T-helper 1 cell (primary cell): ENCODE measurements at regions not wholly inside any gene's neighbourhood (a gene's known extent, or its start where the extent isn't known, plus 50 kb on each side); places are given as distances from the start of the nearest gene placed in this dataset.
"Not testable (repeated sequence)": the region's sequence is repeated elsewhere in the genome, so short reads cannot be mapped to it uniquely, and the experiment has no call there.

ENCODE experiments used
- DNase-seq, 5 donors: peaks; one replicate each; pipeline ENCODE4 v3.0.0-alpha.2; 2012 to 2020

DNA sequence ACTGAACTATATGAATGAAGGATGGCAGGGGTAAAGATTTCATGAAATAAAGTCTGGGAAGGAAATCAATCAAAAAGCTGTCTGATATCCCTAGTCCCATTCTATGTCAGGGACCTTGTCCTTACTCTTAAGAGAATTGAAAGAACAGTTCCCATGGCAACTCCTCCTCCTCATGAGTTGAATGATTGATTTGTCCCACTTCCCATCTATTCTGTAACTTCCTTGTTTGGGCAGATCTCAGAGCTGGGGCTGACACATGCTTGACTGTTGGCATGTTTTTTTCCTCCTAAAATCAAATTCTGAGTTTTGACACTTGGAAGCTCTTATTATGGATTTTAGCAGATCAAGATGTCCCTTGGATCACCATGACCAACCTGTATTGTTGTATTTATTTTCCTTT, 1138.6 kb upstream of the CDH8 start:
- DNase-seq = no peak

GRCh38 chr16:63171545-63171944, 1135.3 kb upstream of the CDH8 start:
- no peak for DNase-seq

DNA sequence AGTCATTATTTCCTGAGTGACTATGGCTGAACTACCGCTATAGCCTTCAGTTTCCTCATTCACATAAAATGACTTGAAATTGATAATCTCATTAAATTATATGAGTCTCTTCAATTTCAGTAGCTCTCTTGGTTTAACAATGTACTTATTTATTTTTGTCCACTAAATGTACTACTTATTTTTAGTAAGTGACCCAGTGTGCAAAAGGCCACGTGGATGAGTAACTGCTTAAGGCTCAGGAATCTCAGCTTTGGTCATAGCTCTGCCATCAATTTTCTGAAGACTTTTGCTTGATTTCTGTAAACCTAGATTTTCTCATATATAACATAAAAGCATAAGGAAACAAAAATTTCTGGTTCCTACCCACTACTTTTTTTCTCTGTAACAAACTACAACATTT, 1132.9 kb upstream of the CDH8 start:
- no peak for DNase-seq

GRCh38 chr16:63157818-63158217, 1121.6 kb upstream of the CDH8 start:
- no peak for DNase-seq

DNA sequence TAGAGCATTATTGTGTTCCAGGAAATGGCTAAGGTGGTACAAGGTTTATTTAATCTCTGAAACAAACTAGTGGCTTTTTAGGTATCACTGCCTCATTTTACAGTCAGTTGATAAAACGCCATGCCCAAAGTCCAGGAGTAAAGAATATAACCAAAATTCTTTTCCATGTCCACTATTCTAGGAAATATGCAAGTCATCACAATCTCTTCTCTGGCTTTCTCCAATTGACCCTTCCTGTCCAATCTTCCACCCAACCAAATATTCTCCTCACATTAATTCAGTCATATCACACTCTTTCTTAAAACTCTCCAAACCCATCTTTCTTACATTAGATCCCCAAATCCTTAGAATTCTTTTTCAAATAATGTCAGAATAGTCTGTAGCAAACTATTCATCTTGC, 1110.0 kb upstream of the CDH8 start:
- DNase-seq = no peak

DNA sequence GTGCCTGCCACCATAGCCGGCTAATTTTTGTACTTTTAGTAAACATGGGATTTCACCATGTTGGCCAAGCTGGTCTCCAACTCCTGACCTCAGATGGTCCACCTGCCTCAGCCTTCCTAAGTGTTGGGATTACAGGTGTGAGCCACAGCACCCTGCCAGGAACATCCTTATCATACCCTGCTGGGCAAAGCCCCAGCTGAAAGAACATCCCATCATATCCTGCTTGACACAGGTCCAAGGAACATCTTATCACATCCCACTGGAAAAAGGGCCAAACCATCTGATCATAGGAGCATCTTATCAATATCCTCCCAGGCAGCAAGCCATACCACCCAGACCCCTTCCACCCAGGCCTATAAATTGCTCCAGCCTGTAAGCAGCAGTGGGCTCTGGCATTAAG, 1109.2 kb upstream of the CDH8 start:
- no peak for DNase-seq

DNA sequence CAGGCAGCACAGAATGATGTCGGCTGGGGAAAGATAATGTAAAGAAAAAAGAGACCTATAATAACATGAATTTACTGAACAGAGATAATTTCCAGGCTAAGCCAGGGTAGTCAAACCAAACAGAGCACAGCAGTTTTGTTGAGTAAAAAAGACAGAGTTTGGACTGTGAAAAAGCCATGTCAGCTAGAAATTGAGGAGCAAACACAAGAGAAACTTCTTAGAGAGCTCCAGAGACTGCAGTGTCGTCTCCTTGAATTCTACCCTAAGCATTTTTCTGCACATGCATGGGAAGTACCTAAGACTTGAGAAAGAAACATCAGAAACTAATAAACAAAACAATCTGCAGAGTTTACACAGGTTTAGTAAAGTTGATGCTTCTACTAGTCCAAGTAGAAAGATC, 1098.8 kb upstream of the CDH8 start:
- DNase-seq = no peak

GRCh38 chr16:63131503-63131902, 1095.3 kb upstream of the CDH8 start:
- no peak for DNase-seq

DNA sequence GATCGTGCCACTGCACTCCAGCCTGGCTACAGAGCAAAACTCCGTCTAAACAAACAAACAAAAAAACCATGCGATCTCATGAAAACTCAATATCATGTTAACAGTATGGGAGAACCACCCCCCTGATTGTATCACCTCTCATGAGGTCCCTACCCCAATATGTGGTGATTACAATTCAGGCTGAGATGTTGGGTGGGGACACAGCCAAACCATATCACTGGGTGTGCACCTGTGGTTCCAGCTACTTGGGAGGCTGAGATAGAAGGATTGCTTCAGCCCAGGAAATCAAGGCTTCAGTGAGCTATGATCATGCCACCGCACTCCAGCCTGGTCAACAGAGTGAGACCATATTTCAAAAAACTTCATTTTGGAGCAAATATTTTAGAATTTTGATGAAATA, 1094.7 kb upstream of the CDH8 start:
- no peak for DNase-seq

DNA sequence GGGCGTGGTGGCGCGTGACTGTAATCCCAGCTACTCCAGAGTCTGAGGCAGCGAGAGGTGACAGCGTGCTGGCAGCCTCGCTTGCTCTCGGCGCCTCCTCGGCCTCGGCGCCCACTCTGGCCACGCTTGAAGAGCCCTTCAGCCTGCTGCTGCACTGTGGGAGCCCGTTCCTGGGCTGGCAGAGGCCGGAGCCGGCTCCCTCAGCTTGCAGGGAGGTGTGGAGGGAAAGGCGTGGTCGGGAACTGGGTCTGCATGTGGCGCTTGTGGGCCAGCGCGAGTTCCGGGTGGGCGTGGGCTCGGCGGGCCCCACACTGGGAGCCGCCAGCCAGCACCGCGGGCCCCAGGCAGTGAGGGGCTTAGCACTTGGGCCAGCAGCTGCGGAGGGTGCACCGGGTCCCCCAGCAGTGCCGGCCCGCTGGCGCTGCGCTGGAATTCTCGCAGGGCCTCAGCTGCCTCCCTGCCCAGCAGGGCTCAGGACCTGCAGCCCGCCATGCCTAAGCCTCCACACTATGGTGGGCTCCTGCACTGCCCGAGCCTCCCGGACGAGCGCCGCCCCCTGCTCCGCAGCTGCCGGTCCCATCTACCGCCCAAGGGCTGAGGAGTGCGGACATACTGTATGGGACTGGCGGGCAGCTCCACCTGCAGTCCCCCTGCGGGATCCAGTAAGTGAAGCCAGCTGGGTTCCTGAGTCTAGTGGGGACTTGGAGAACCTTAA, 1093.3 kb upstream of the CDH8 start:
- no peak for DNase-seq

DNA sequence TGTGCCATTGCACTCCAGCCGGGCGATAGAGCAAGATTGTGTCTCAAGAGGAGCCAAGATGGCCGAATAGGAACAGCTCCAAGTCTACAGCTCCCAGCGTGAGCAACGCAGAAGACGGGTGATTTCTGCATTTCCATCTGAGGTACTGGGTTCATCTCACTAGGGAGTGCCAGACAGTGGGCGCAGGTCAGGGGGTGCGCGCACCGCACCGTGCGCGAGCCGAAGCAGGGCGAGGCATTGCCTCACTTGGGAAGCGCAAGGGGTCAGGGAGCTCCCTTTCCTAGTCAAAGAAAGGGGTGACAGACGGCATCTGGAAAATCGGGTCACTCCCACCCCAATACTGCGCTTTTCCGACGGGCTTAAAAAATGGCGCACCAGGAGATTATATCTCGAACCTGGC, 1083.7 kb upstream of the CDH8 start:
- DNase-seq = not testable (repeated sequence)

GRCh38 chr16:63100082-63100481, 1063.8 kb upstream of the CDH8 start:
- no peak for DNase-seq

GRCh38 chr16:63096857-63097256, 1060.6 kb upstream of the CDH8 start:
- no peak for DNase-seq

- DNase-seq = no peak
These were observed 1056.5 kb upstream of the CDH8 start for GRCh38 chr16:63092736-63093135.

DNA sequence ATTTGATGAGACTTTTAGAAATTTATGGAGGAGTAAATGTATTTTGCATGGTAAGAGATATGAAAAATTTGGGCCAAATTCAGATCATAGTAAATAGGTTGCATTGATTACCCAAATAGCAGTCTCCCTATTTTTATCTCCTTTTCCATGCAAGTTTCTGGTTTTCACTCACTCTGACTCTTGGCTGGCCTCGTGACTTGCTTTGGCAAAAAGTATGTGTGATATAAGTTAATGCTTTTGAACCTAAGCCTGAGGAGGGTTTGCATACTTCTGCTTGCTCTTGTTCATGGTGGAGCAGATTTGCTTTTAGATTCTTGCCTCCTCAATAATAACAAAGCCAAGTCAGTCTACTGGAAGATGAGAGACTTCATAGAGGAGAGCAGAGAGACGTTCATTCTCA, 1045.9 kb upstream of the CDH8 start:
- DNase-seq = no peak

DNA sequence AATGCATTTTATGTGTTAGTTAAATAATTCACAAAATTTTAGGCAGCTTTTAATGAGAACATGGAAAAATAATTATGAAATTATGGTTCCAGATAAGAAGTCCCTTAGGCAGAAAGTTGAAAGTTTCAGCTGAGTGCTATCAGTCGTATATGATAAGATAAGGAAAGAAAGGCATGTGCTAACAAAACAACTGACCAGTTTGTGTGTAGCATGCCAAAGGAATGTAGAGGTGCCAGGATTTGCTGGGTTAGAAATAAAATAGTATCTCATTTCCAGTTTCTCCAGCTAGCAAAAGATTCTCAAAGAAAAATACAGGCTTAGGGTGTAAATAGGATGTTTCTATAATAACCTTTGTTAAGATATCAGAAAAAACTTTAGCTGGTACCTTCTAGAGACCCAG, 1044.5 kb upstream of the CDH8 start:
- no peak for DNase-seq

DNA sequence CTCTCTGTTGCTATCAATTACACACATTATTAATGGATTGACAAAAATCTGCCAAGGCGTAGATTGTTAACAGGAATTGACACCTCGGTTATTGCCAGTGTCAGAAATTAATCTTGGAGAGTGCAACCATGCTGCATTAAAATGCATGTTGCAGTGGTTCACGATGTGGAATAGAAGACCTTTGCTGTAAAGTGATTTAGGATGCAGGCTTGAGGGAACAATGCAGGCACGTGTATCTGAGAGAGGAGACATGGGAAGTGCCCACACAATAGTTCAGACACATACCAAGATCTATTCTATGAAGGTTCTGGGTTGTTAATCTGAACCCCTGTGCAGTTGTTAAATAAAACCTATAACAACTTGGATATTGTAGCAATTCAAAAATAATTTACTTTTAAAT, 1032.8 kb upstream of the CDH8 start:
- no peak for DNase-seq

DNA sequence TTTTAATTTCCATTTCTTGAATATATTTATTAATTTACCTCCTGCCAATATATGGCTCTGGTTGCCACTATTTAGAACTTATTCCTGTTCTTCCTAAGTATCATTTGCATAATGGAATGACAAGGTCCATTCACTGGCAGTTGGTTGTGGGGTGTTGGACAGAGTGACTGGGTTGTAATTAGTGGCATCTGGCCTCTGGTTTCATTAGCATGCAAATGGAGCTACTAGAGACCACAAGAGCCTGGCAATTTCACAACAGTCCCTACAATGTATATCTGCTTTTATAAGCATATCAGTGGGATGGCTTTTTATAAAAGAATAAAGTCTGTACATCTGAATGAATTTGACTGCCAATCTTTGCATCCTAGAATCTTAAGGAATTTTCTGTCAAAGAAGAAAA, 1030.9 kb upstream of the CDH8 start:
- no peak for DNase-seq

DNA sequence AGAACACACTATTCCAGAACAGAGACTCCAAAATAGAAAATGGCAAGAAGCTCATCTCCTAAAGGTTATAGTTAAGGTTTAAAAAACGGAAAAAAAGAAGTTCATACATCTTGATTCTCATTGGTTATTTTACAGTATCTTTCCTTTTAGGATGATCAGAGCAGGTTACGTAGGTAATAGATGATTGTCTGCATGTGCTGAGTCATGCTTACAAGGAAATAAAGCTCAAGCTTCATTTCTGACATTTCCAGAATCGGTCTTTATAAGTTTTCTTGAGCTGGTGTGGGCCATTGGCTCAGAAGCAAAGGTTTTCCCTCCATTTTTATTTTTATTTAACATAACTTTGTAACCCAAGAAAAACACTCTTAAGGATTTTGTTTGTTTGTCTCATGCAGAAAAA, 1030.3 kb upstream of the CDH8 start:
- DNase-seq = no peak

DNA sequence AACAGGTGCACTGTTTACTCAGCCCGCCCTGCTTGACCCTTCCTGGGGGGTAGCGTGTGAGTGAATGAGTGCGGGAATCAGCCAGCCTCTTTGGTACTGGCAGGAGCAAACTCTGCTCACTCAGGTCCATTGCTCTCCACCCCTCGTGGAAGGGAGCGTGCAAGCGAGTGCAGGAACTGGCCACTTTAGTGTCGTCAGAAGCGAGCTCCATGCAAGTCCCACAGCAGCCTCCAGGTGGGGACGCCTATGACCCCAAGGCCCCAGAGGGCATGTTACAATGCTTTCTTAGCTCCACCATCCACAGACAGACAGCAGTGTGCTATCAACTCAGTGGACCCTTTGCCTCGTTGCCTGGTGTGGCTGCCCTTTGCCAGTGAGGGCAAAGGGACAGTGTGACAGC, 1025.1 kb upstream of the CDH8 start:
- no peak for DNase-seq

GRCh38 chr16:63059676-63060075, 1023.4 kb upstream of the CDH8 start:
- no peak for DNase-seq

- DNase-seq = no peak
These were observed 1021.1 kb upstream of the CDH8 start for GRCh38 chr16:63057341-63057740.

- DNase-seq = no peak
These were observed 1014.2 kb upstream of the CDH8 start for GRCh38 chr16:63050391-63050790.

DNA sequence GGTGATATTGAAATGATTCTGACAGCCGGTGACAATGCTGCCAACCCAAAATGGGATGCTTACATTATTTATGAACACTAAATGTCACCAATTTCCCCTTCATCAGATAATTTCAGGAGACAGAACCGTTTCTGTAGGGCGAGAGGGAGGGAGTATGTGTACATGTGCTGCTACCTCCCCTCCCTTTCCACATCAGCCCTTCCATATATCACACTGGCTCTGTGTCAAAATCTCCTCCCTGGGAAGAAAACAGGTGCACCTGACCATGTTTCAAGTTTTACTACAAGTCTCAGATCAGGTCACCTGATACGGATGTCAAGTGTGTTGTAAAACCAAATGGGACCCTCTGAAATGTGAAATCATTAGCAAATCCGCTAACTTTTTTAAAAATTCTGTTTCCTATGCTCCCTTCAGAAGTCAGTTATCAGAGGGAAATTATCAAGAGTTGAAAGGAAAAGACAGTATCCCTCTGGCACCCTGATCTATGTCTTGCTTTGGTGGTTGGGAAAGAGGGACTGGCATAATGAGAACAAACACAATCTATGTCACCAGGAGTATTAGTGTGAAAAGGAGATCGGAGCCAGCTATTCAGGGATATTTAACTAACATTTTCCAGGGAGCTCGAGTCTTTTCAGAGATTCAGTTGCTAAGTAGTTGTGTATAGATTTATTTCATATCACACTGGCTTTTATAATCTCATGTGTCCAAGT, 1002.3 kb upstream of the CDH8 start:
- no peak for DNase-seq
